Body of pancreas (tissue), 4 donors: ENCODE measurements at regions not wholly inside any gene's neighbourhood (a gene's known extent, or its start where the extent isn't known, plus 50 kb on each side); places are given as distances from the start of the nearest gene placed in this dataset.

Experiments used
- POLR2A ChIP-seq, 3 donors: fragments of 450-650 bp; IDR thresholded peaks; one replicate each; pipeline ENCODE4 v1.6.1; 2016; ENCODE audit warnings: antibody characterized with exemption in 3 of 3, mild to moderate bottlenecking in 2 of 3
- TF ChIP-seq, protein P1 (sequence below), 7 experiments: fragments of 450-650 bp in 4 of 7; fragments of 200-600 bp in 3 of 7; sonication (generic) in 3 of 7; IDR thresholded peaks; one replicate each; pipeline ENCODE4 v1.5.1; 2016 to 2019; ENCODE audit warnings: antibody characterized with exemption in 7 of 7

DNA sequence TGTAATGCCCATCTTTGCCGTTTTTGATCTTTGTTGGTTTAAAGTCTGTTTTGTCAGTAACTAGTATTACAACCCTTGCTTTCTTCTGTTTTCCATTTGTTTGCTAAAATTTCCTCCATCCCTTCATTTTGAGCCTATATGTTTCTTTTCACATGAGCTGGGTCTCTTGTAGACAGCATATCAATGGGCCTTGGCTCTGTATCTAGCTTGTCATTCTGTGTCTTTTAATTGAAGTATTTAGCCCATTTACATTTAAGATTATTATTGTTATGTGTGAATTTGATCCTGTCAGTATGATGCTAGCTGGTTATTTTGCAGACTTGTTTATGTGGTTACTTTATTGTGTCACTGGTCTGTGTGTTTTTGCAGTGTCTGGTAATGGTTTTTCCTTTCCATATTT is 913.2 kb downstream of the TRHDE start:
- TF ChIP-seq, protein P1, sequence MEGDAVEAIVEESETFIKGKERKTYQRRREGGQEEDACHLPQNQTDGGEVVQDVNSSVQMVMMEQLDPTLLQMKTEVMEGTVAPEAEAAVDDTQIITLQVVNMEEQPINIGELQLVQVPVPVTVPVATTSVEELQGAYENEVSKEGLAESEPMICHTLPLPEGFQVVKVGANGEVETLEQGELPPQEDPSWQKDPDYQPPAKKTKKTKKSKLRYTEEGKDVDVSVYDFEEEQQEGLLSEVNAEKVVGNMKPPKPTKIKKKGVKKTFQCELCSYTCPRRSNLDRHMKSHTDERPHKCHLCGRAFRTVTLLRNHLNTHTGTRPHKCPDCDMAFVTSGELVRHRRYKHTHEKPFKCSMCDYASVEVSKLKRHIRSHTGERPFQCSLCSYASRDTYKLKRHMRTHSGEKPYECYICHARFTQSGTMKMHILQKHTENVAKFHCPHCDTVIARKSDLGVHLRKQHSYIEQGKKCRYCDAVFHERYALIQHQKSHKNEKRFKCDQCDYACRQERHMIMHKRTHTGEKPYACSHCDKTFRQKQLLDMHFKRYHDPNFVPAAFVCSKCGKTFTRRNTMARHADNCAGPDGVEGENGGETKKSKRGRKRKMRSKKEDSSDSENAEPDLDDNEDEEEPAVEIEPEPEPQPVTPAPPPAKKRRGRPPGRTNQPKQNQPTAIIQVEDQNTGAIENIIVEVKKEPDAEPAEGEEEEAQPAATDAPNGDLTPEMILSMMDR (IDR thresholded peaks at IDR 0.05), result no peak
- TF ChIP-seq POLR2A (IDR thresholded peaks at IDR 0.05), result no peak
